ENCODE measurements at regions not wholly inside any gene's neighbourhood (a gene's known extent, or its start where the extent isn't known, plus 50 kb on each side); places are given as distances from the start of the nearest gene placed in this dataset.
"Not testable (repeated sequence)": the region's sequence is repeated elsewhere in the genome, so short reads cannot be mapped to it uniquely, and the experiment has no call there.

DNA sequence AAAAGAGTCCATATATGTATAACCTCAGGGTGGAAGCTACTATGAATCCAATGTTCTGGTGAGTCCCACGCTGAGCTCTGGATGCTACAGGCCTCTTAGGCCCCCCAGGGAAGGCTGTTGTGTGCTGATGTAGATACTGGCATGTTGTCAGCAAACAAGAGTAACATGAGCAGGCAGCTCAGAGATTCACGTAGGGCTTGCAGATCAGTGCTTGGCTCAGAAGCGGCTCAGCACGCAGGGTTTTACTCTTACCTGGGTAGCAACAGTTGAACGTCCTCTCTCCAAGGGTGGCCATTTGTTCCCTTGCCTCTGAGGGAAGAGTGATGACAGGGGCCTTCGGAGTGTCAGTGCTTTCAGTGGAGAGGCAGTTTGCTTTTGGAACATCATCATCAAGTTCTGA lies 93.4 kb downstream of the ZFP64 start:
- no peak for DNase-seq (ENCODE audit: low read depth in 2 of 2)

DNA sequence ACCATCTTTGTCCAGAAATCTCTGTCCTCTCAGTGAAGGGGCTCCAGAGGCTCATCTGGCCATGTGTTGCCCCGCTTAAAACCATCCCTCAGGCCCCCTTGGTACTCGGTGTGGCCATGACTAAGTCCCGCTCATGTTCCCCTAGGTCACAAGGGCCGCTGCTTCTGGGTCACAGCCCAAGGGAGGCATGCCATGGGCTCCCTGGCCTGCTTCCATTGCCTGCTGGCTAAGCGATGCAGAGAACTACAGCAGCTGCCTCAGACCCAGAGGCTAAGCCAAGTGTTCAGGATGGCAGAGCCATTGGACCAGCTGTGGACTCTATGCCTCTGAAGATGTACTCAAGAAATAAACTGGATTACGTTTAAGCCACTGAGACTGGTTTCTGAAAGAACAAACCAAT lies 95.5 kb downstream of the ZFP64 start:
- no peak for DNase-seq (ENCODE audit: low read depth in 2 of 2)

DNA sequence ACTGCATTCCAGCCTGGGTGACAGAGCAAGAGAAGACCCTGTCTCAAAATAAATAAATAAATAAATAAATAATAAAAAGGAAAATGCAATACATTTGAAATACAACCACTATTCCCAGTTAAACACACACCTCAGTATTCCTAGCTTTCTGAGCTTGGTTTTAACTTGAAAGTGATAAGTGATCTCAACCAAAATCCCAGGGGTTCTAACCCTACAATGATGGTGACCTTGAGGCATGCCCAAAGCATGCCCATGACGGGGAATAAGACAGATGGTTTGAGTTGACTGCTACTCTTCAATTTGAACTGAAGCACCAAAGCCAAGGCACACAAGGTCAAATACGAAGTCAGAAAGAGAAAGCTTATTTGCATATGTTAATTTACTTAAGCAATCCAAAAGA lies 96.9 kb downstream of the ZFP64 start:
- DNase-seq (ENCODE audit: low read depth in 2 of 2): no peak

DNA sequence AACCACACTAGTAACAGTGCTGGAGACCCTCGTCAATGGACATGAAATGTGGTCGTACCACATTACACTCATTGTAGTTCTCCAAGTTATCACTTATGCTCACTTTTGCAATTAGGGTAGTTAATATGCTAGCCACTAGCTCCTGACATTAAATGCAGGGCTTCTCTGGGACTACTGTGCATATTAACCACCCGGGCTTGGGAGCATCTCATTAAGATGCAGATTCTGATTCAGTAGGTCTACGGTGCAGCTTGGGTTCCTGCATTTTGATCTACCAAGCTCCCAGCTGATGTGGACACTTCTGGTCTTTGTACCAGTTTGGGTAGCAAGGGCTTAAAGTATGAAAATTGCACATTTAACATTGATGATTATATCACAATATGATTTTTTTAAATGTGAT lies 98.0 kb downstream of the ZFP64 start:
- DNase-seq (ENCODE audit: low read depth in 2 of 2): no peak

DNA sequence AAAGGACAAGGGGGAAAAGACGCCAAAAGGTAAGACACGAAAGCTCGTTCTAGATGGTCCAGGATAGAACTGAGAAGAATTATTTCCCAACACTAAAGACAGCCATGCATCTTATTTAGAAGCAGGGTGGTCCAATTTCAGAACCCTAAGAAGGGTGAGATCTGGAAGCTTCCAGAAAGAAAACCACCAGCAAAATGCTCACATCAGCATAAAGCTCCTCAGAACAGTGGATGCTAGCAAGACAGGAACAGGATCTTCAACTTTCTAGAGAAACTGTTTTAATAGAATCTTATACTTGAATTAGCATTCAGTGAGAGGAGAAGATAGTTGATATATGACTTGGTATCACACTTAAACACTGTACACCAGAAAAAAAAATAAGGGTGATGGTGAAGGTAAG lies 101.5 kb downstream of the ZFP64 start:
- DNase-seq (ENCODE audit: low read depth in 2 of 2): no peak

DNA sequence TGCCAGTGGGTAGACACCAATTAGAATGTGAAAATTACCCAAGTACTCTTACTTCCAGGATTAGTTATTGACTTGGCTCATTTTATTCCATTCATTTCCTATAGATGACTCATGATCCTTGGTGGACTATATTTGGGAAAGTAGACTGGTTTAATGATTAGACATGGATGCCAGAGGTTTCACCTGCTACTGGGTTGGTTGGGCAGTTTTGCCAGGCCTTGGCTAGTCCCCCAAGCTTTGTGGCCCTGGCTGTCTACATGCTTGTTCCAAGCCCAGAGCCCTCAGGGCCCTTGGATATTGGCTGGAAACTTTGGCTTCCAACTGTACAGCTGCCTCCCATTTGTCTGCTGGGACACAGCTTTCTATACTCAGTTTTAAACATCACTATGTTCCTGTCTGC lies 104.1 kb downstream of the ZFP64 start:
- no peak for DNase-seq (ENCODE audit: low read depth in 2 of 2)

DNA sequence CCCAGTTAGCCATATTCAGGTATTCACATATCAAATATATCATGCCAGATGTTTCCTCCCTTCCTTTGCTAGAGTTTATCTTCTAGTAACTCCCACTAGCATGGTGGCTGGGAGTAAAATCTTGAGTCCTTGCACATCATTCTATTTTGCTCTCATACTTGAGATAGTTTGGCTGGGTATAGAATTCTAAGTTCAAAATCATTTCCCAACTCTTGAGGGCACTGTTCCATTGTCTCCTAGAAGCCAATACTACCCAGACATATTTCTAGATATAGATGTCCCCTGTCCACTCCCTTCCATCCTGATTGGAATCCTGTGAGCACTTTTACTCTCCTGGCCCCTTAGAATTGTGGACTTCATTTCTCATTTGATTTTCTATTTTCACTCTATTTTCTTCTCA lies 104.7 kb downstream of the ZFP64 start:
- DNase-seq (ENCODE audit: low read depth in 2 of 2): no peak

DNA sequence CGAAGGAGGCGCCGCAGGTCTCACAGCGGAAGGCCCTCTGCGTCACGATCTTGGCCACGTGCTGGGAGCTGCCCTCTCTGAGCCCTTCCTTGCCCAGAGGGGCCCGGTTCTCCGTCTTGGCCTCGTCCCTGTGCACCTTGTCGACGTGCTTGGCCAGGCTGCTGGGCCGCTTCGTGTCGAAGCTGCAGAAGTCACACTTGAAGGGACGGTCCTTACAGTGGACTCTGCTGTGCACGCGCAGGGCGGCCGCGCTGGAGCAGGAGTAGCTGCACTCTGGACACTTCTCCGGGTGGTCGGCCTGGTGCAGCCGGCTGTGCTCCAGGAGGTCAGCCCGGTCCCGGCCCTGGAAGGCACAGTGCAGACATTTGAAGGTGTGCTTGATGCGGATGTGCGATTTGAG lies 106.9 kb downstream of the ZFP64 start:
- no peak for DNase-seq (ENCODE audit: low read depth in 2 of 2)

DNA sequence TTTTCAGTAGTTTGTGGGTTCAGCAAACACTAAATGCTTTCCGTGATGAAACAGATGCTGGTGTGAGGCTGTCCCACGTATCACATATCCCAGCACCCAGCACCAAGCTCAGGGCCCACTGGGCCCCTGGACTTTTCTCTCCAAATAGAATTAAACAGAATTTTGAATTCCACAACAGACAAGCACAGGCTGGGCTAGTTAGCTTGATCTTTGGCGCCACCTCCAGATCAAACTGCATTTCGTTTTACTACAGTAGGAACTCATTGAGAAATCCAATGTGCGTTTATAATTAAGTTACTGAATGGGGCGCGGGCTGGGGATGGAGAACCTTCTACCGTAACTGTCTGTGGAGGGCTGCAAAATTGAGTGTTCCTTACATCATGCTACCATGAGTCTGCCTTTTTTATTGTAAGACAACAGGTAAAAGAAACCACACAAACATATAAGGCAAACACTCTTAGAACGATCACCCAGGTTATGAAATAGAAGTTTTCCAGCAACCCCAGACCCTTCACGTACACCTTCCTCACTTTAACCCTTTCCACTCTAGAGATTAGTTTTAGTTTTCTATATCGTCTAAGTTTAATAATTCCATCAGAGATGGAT lies 107.8 kb downstream of the ZFP64 start:
- peak; percentile 65 to 82 for DNase-seq (ENCODE audit: low read depth in 2 of 2)

DNA sequence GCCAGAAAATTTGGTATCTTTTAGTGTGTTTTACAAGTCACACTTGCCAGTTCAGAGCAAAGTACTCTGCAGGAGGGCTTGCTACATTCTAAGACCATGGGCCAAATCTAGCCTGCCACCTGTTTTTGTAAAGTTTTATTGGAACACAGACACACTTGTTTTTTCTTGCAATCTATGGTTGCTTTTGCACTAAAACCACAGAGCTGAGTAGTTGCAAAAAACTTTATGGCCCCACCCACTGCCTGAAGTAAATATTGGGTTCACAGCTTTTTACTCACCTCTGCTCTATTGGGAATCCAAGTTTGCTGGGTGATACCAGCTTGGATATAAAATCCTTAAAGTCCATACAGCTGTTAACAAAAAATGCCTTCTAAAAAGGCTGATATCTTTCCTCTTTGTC lies 109.0 kb downstream of the ZFP64 start:
- DNase-seq (ENCODE audit: low read depth in 2 of 2): no peak

DNA sequence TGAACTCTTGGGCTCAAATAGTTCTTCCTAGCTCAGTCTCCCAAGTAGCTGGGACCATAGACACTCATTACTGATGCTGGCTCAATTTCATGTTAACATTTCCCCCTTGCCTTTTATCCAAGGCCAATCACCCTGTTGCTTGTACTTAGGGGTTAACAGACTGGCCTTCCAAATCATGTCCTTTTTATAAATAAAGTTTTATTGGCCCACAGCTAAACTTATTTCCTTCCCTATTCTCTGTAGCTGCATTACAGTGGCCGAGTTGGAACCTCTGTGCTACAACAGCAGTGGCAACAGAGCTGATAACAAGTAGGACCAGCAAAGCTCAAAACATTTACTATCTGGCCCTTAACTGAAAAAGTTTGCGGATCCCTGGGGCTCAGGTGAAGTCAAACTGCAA lies 109.8 kb downstream of the ZFP64 start:
- no peak for DNase-seq (ENCODE audit: low read depth in 2 of 2)

DNA sequence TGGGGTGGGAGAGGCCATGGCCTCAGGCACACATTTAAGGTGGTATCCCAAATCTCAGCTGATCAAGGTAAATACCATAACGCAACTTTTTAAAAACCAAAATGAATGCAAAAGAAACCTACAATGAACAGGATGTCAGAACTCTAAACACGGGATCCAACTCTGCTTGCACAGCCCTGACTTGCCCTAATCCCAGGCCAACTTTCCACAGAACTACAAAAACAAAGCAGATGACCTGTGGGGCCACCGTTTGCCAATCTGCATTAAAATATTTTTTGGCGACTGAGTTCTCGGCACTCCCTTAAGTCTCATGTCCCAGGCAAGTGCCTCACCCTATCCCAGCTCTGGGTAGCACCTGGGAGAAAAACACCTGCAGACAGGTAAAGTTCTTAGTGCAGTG lies 110.5 kb downstream of the ZFP64 start:
- peak in 1 of 2 donors; percentile 68 for DNase-seq (ENCODE audit: low read depth in 2 of 2)

DNA sequence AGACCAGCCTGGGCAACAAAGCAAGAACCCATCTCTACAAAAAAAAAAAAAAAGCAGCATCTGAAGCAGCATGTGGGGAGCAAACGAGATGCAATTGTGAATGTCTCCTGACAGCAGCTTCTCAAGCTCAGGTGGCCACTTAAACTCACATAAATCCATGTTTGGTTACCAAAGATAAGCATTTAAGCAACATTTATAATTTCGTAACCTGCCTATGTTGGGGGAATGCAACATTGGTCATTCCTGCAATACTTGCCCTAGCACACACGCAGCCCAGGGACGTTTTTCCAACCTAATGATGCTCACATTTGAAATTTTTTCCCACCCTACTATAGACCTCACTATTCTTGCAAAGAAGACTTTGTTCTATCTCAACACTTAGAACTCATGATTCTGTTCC lies 113.3 kb downstream of the ZFP64 start:
- no peak for DNase-seq (ENCODE audit: low read depth in 2 of 2)

DNA sequence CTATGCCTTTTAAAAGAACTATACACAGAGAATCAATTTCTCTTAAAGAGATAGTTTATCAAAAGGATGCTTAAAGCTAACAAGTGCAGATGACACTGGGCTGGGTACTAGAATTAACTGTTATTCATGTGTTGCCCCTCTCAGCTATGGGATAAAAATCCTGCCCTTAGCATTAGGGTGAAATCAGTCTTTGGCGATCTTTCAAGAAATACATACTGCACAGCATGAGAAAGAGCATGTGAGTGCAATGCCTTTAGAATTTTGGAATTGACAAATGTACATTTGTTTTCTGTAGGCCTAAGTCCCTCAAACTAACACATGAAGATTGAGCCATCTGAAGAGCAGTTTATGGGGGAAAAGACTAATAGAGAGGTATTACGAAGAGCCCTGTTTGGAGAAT lies 115.4 kb downstream of the ZFP64 start:
- peak in 1 of 2 donors; percentile 19 for DNase-seq (ENCODE audit: low read depth in 2 of 2)

DNA sequence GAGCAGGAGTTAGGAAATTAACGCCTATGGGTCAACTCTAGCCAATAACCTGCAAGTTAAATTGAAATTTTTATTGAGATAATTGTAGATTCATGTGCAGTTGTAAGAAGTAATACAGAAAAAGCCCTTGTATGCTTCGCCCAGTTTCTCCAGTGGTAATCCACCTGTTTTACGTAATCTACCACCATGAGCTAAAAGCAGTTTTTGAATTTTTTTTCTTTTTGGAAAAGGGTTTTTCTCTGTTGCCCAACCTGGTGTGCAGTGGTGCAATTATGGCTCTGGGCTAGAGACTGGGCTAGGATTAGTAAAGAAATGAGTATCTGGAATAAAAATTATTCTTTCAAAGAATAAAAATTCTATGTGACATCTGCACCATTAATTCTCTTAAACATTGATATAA lies 116.2 kb downstream of the ZFP64 start:
- no peak for DNase-seq (ENCODE audit: low read depth in 2 of 2)

DNA sequence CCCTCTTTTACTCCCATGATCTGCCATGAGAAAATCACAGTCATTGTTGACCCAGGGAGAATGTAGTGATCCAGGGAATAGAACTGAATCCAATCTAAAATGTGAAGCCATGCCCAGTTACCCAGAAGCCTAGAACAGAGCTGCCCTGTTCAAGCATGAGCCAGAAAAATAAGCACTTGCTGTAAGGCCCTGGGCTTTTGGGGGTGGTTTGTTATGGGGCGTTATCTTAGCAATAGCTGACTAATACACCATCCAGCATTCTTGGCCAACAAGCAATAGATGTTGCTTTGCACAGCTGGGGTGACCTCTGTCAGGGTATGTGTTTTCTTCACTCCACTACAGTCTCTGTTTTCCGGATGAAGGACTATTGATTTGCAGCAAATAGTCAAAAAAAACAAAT lies 120.4 kb downstream of the ZFP64 start:
- no peak for DNase-seq (ENCODE audit: low read depth in 2 of 2)

DNA sequence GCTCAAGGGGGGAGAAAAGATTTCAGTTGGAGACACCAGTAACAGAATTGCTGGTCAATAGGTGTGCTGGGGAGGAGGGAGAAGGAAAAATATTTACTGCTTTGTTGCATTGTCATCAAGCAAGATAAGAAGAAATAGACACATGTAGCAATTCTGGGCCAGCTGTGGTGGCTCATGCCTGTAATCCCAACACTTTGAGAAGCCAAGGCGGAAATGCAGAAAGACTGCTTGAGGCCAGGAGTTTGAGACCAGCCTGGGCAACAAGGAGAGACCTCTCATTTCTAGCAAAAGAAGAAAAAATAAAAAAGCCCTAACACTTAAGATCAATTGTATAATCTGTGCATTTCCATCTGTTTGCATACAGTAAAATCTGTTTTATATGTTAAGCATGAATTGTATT lies 126.6 kb downstream of the ZFP64 start:
- DNase-seq (ENCODE audit: low read depth in 2 of 2): no peak

DNA sequence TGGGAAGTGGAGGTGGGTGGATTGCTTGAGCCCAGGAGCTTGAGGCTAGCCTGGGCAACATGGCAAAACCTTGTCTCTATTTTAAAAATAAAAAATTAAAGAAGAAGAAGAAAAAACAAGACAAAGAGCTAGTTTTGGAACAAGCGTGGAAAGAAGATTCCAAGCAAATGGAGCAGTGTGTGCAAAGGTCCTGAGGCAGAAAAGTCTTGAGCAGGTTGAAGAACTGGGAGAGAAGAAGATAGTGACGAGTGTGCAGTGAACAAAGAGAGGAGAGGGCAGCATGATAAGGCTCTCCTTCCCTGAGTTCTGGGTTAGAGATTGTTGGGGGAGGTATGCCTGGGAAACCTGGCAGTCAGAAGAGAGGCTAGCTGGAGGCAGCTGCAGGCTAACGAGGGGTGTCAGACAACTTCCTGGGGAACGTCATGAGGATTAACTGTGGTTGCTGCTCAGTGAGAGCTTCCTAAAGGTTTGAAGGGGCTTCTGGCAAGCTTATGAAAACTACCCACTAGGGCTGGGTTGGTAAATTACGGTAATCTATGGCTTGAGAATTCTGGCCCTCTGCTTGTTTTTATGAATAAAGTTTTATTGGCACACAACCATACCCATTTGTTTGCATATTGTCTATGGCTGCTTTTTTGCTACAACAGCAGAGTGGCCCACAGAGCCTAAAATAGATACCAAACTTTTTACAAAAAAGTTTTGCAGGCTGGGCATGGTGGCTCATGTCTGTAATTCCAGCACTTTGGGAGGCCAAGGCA lies 128.9 kb downstream of the ZFP64 start:
- no peak for DNase-seq (ENCODE audit: low read depth in 2 of 2)

DNA sequence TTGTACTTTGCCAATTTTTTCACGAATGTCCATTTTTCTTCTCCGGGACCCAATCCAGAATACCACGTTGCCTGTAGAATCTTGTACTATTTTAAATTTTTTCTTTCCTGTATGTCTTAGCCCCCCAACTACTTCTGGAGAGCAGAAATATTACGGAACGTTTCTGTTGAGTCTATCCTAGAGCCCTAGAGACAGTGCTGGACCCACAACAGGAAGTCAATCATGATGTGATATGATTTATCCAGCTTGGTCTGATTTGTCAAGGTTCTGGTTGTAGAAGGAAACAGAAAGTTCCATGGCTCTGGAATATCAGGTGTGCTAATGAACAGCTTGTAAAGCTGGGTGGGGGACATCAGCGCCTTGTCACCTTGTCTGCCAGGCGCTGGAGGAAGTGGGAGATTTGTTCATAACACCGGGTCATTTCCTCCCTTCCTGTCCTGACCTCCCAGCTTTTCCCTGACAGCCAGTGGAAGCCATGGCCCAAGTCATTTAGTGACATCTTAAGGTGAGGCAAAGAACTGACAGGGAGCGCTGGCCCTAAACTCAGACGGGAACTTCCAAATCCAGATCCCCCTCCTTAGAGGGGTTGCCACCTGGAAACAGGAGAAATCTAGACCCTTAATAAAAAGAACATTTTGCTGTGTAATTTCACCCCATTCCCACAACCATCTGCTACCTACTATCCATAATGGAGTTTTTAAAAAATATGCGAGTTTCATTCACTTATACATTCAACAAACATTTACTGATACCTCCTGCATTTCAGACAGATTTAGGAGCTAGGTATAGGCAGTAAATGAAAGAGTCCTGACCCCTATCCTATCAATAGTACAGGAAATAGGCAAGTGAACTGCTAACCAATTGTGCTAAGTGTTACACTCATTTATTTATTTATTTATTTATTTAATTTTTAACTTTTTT lies 130.5 kb downstream of the ZFP64 start:
- peak; percentile 73 to 85 for DNase-seq (ENCODE audit: low read depth in 2 of 2)

DNA sequence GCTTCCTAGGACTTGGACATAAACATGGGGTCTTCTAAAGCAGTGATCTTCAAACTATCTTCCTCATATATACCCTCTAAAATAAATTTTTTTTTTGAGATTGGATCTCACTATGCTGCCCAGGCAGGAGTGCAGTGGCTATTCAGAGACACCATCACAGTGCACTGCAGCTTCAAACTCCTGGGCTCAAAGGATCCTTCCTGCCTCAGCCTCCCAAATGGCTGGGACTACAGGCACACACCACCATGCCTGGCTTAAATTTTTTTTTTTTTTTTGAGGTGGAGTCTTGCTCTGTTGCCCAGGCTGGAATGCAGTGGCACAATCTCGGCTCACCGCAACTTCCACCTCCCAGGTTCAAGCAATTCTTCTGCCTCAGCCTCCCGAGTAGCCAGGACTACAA lies 134.4 kb downstream of the ZFP64 start:
- DNase-seq (ENCODE audit: low read depth in 2 of 2): not testable (repeated sequence)

DNA sequence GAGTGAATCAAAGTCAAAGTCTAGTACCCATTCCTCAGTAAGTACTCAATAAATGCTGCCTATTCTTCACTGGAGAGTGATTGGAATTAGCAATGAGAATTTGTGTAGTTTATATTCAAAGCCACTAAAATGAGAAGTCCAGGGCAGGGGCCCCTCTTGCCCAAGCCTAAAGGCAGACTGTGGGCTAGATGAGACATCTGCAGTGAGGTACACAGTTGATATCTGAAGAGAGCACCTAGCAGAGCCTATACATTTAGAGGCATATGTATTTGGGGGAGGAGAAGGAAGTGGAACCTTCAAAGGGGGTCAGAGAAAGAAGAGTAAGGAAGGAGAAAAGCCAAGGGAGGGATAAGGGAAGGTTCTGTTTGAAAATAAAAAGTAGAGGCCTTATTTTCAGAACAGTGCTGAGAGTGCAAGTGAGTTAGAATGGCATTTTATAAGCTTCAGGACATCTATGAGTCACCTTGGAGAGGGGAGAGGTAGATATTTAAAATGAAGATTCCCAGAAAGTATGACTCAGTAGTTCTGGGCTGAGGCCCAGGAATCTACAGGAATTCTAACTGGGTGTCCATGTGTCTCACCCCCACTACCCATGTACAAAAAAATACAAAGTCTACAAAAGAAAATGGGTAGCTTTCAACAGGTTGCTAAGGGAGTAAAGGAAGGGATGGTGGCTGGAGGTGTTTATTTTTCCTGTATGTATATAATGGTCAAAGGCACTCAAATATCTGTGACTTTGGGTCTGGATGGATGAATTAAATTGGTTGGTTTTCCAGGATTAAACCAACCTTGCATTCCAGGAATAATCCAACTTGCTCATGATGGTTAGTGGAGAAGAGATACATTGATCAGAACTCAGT lies 135.1 kb downstream of the ZFP64 start:
- DNase-seq (ENCODE audit: low read depth in 2 of 2): no peak

DNA sequence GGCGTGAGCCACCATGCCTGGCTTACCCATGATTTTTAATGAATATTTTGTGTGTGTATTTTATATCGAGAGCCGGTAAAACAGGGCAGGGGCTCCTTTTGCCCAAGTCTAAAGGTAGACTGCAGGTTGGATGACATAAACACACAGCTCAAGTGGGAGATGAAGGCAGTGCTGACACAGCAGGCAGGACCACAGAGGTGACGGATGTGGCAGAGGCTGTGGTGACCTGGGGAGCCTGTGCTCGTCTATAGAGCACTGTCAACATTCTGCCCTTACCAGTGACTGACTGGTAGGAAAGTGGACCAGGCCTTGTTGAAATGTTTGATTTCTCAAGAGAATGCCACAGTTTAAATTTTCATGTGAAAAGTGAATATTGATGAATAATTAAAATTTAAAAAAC lies 137.5 kb downstream of the ZFP64 start:
- no peak for DNase-seq (ENCODE audit: low read depth in 2 of 2)
